HG02642 (cell line): ENCODE measurements at regions not wholly inside any gene's neighbourhood (a gene's known extent, or its start where the extent isn't known, plus 50 kb on each side); places are given as distances from the start of the nearest gene placed in this dataset.
"Not testable (repeated sequence)": the region's sequence is repeated elsewhere in the genome, so short reads cannot be mapped to it uniquely, and the experiment has no call there.

Experiments
- ATAC-seq: cut with Tn5 transposase; IDR thresholded peaks from one replicate; pipeline ENCODE4 v1.9.1; 2021; ENCODE audit warnings: mild to moderate bottlenecking; ENCODE audit not compliant: unreplicated experiment, poor library complexity

GRCh38 chr11:42881335-42881734 is 430.5 kb upstream of the API5 start:
- not testable (repeated sequence) for ATAC-seq

DNA sequence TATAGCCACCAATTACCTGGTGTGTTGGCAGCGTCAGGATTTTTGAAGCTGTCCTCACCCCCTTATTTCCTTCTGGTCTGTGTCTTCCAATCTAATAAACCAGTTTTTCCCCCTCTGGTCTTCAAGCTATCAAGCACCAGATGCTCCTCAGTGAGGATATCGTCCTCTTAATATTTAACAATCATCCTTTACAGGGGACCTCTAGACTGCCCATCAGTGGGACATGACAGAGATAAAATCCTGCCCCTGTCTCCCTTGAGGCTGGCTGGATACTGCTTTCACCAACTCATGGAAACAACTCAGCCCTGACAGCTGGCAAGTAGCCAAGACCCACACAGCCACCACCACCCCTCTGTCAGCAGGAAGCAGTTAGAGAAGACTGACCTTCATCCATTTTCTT is 421.0 kb upstream of the API5 start:
- ATAC-seq, result no peak

DNA sequence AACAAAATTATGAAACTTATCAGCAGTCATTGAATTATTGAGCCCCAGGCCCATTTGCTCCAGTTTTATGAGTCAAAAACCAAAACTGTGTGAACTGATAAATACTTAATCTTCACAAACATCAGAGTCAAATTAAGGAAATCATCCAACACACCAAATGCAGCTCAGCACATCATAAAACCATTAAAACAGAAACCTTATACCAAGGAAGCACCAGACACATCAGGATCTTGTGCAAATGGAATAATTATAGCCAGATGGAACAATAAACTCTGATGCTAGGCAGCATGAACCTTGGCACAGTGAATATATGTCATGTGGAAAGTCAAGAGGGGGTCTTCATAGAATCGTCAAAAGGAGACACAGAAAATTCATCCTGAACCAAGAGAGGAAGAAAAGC is 410.7 kb upstream of the API5 start:
- no peak for ATAC-seq

DNA sequence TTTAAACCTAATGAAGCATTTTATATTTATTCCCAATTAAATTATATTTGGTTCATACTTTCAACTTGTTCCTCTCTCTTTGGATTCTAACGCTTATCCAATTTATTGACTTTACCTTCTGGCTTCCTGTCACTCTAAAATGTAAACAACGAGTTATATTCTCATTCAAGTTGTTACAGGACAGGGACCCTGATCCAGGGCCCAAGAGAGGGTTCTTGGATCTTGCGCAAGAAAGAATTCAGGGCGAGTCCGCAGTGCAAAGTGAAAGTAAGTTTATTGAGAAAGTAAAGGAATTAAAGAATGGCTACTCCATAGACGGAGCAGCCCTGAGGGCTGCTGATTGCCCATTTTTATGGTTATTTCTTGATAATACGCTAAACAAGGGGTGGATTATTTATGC is 405.6 kb upstream of the API5 start:
- no peak for ATAC-seq

DNA sequence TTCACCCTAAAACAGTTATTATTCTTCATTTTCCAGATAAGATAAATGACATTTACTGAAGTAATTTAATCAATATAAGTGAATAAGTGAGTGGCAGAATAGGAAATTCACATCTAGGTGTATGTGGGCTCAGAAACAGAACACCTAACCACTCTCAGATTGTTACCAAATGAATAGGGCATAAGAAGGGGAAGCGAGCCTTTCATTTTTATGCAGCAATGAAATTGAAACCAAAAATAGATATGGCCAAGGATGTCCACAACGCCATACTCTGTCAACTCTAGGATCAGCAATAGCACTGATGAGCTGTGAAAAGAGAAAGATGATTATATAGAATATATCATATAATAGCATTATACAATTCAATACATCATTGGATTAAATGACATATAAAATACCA is 398.1 kb upstream of the API5 start:
- no peak for ATAC-seq

DNA sequence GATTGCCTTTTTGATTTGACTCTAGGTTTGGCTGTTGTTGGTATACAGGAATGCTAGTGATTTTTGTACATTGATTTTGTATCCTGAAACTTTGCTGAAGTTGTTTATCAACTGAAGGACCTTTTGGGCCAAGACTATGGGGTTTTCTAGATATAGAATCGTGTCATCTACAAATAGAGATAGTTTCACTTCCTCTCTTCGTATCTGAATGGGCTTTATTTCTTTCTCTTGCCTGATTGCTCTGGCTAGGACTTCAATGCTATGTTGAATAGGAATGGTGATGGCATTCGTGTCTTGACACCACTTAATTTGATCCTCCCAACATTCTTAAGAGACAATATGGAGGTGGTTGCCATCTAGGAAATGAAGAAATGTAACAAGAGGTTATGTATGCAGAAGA is 388.1 kb upstream of the API5 start:
- no peak for ATAC-seq

GRCh38 chr11:42925916-42926315 is 385.9 kb upstream of the API5 start:
- ATAC-seq, result no peak

DNA sequence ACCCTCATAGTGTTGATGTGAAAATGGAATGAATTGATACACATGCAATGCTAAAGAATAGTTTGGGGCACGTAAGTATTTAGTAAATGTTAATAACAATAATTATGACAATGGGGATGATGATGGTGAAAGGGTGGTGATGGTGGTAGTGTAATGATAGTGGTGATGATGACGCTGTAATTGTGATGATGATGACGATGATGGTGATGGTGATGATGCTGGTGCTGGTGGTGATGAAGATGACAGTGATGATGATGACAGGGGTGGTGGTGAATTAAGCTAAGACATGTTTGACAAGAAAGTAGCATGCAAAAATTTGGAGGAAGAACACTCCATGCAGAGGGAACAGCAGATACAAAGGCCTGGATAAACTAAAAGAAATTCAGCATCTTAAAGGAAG is 364.4 kb upstream of the API5 start:
- no peak for ATAC-seq

- not testable (repeated sequence) for ATAC-seq
Measured at GRCh38 chr11:42949738-42950376, 361.9 kb upstream of the API5 start.

- no peak for ATAC-seq
Measured at GRCh38 chr11:42951266-42951665, 360.5 kb upstream of the API5 start.

DNA sequence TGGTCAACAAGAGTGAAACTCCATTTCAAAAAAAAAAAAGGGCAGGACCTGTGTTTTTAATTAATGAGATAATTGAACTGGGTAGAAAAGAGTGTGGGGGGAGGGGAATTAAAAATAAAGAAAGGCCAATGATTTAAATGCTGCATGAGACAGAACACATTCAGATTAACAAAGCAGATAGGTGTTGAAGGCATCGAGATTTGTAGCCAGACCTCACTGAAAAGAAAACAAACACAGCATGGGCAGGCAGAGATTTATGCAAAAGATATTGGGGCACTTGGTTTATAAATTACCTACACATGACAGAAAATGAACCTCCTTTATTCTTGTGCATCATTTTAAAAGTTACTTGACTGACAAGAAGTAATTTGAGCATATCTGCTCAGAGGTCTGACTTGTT is 354.0 kb upstream of the API5 start:
- no peak for ATAC-seq

DNA sequence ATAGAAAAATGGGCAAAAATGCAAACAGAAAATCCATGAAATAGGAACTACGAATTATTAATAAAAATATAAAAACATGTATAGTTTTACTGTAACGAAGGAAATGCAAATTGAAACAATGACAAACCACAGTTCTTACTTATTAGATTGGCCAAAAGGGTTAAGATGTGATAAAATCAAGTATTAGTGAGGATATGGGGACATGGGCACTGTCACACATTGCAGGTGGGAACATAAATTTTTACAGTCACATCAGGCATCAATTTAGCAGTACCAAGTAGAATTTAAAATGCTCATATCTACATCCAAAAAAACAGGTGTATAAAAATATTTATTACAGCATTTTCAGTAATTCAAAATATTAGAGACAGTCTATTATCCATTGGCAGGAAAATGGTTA is 353.2 kb upstream of the API5 start:
- ATAC-seq, result no peak

DNA sequence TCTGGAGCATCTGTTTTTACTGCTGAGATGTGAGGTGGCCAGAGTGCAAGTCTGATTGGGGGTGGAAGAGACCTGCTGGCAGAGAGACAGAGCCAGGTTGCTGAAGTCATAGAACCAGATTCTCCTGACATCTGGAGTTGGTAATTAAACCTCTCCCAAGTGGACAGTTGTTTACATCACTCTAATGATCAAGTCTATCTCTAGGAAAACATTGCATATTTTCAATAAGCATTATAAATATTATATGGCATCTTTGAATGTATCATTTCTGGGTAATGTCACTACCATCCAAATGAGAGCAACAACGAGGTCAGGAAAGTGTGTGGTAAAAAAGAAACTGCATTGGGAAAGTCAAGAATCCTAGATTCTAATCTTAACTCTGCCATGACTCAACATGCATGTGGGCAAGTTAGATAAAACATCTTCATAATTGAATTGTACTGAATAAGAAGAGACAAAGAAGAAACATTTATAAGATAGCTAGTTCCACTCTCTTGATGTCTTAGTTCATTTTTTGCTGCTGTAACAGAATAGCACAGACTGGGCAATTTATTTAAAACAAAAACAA is 351.2 kb upstream of the API5 start:
- ATAC-seq, result no peak

- ATAC-seq, result no peak
Measured at GRCh38 chr11:42967653-42968052, 344.1 kb upstream of the API5 start.

DNA sequence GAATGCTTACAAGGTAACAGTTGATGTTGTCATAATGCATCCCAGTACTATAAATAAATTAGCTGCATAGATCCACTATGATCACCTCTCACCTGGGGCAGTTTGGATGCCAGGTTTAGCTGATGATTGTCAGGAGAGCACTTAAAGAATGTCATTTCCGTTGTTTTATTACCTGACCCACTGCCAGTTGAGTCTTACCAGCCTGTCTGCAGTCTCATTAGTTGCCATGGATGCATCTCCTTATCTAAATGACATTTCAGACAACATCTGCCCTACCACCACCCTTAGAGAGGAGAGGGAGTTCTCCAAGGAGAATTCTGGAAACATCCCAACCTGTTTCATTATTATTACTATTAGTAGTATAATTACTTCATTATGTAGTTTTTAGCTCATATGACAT is 339.1 kb upstream of the API5 start:
- ATAC-seq, result no peak

GRCh38 chr11:42974510-42975179 is 337.2 kb upstream of the API5 start:
- ATAC-seq, result no peak

DNA sequence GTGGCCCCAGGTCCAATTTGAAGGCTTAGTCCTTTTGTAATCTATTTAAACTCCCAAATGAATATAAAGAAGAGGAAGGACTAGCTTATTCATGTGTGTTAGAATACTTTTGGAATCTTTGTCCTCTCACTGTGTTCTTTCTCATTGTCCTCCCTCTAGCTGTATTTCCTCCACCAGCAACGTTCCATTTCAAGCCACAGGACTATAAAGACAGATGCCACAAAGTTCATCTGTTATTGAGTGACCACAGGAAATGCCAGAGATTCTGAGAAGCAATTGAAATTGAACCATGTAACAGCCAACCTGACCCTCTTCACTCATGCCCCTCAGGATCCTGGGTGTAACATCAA is 336.6 kb upstream of the API5 start:
- no peak for ATAC-seq

DNA sequence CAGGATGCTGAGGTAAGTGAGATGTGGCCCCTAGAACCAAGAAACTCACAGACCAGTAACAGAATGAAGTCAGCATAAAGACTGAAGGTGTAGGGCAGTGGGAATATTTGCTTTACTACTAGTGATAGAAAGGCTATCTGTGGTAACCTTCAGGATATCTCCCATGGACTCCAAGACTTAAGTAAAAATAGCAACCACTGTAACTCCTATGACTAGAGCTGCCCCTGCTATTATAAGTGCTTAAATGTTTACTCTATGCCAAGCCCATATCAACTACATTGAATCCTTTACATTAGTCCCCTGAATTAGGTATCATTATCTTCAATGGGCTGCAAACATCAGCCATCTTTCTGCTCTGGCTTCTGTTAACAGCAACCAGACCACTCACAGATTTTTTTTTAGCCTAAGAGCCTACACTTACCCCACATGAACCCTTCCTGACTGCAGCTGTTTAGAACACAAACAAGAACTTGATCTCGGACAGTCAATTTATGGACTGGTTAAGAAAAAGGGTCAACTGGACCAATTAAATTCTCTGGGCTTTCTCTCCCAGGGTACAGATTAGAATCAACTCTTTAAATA is 335.1 kb upstream of the API5 start:
- no peak for ATAC-seq

GRCh38 chr11:42992594-42992993 is 319.2 kb upstream of the API5 start:
- no peak for ATAC-seq

GRCh38 chr11:42996421-42997307 is 315.1 kb upstream of the API5 start:
- no peak for ATAC-seq

DNA sequence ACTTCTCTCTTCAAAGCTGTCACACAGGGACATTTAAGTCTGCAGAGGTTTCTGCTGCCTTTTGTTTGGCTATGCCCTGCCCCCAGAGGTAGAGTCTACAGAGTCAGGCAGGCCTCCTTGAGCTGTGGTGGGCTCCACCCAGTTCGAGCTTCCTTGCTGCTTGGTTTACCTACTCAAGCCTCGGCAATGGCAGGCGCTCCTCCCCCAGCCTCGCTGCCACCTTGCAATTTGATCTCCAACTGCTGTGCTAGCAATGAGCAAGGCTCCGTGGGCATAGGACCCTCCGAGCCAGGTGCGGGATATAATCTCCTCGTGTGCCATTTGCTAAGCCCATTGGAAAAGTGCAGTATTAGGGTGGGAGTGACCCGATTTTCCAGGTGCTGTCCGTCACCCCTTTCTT is 306.9 kb upstream of the API5 start:
- ATAC-seq, result not testable (repeated sequence)
